Activated effector memory CD4-positive, alpha-beta T cell treated with Interleukin-2 at 50 U/mL for 16 hours (primary cell): ENCODE measurements at regions not wholly inside any gene's neighbourhood (a gene's known extent, or its start where the extent isn't known, plus 50 kb on each side); places are given as distances from the start of the nearest gene placed in this dataset.
"Not testable (repeated sequence)": the region's sequence is repeated elsewhere in the genome, so short reads cannot be mapped to it uniquely, and the experiment has no call there.

Source experiments
- DNase-seq: peaks from one replicate; pipeline ENCODE4 v3.0.0-alpha.2; 2020

DNA sequence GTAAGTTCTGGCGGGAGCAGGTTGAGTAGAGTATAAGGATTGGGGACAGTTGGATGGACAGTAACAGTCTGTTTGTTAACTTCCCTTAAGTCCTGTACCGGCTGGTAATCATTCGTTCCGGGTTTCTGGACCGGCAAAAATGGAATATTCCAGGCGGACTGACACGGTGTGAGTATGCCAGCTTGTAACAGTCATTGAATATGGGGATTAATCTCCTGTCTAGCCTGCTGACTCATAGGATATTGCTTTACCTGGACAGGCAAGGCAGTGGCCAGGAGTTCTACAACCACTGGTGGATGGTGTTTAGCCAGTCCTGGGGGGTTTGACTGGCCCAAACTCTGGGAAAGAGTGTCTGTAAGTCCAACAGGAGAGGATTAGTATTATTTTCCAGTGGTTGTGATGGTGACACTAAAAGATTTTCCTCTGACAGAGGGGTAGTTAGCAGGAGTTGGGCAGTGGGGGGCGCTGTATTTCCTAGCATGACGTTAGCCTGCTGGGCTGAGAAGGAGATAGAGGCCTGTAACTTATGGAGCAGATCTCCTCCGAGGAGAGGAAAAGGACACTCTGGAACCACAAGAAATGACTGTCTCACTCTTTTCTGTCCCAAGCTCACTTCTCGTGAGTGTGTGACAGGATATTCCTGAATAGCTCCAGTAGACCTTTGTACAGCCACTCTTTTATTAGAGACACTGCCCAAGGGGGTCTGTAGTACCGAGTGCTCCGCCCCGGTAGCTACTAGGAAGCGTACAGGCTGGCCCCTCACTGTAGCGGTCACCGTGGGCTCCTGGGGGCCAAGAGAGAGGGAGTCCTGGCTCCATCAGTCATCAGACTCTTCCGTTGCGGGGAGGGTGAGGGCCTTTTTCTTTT, 152.2 kb downstream of the TRIM27 start:
- DNase-seq, result no peak

DNA sequence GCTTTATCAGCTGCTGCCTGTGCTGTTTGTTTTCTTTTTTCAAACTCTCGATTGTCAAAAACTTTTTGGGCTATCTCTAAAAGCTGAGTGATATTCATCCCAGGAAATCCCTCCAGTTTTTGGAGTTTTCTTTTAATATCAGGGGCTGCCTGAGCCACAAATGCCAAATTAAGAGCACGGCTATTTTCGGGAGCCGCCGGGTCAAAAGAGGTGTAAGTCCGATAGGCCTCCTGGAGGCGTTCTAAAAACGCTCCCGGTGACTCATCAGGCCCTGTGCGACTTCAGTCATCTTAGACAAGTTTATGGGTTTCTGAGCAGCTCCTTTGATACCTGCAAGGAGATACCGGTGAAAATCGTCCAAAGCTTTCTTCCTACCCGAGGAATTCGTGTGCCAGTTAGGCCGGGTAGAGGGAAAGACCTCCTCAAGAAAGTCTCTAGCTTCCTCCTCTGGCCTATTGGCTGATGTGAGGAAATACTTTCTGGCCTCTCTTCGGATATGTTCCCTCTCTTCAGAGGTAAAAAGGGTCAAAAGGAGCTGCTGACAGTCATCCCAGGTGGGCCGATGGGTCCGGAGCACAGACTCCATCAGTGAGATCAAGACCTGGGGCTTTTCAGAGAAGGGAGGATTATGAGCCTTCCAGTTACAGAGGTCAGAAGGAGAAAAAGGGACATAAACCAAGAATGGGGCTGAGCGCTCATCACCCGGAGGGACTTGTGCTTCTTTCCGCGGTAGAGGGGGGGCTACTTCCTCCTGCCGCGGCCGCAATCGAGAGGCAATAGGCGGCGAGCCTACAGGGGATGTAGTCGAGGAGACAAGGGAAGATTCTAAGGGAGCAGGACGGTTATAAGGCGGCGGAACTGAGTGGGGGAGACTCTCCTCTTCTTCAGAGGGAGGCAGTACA, 151.1 kb downstream of the TRIM27 start:
- no peak for DNase-seq

DNA sequence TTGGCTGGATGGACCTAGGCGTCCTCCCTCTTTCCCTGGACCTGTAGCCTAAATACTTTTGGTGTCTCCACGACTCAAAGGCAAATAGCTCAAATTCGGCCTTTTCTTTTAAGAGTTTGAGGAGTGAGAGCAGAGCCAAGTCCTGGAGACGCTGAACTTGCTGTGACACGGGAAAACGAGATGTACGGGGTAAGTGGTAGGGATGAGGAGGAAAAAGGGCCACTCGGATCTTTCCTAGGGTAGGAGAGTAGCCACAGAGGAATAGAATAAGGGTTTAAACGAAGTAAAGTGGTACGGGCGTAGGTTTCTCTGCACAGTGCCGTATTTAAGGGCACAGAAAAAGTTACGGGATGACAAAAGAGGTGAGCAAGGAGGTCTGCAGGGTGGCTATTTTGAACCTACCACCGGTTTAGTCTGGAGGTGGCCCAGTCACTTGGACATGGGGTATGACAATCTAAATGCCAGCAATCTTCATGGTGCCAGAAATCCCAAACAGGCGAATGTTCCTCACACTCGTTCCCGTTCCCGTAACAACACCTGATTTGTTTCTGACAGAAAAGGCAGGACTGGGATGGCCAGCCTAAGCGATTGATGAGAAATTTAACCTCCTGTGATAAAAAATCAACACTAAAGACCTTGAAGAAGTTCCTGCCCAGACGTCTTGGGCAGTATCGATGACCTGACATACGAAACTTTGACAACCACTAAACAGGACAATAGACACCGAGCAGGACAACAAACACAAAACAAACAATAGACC, 149.3 kb downstream of the TRIM27 start:
- no peak for DNase-seq

DNA sequence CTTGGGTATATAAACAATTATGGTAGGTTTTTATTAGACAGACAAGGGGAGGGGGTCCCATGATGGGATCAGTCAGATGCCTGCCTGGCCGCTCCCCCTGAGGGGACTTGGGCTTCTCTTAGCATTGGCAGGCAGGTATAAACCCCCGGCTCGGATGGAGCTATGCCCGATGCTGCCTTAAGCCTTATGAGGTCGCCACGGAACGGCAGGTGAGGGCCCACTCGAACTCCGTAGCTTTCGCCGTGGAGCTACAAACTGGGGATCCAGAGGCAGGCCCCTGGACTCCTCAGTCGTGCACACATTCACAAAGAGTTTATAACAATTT, 148.8 kb downstream of the TRIM27 start:
- no peak for DNase-seq

DNA sequence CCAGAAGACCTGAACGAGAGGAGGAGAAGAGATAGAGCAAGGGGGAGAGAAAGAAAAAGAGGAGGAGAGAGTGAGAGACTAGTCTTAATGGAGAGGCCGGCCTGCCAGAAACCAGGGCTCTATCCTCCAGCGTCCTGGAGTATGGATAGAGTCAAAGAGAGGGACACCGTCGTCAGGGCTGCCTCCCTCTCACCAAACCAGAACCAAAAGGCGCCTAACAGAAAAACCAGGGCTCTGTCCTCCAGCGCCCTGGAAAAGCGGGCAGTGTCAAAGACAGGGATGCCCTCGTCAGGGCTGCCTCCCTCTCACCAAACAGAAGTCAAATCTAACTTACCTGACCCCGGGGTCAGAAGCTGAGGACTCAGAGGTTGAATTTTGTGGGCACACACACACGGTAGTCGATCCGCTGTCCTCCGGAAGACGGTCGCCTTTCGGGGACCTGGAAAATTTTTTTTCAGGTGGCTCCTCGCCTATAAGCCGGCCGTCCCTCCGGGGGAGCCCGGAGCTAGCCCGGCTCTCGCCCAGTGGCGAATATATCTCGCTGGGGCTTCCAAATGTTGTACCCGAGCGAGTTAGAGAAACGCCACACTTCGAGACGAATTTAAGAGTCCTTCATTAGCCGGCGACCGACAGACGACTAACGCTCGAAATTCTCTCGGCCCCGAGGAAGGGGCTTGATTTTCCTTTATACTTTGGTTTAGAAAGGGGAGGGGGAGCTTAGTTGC, 148.2 kb downstream of the TRIM27 start:
- no peak for DNase-seq

DNA sequence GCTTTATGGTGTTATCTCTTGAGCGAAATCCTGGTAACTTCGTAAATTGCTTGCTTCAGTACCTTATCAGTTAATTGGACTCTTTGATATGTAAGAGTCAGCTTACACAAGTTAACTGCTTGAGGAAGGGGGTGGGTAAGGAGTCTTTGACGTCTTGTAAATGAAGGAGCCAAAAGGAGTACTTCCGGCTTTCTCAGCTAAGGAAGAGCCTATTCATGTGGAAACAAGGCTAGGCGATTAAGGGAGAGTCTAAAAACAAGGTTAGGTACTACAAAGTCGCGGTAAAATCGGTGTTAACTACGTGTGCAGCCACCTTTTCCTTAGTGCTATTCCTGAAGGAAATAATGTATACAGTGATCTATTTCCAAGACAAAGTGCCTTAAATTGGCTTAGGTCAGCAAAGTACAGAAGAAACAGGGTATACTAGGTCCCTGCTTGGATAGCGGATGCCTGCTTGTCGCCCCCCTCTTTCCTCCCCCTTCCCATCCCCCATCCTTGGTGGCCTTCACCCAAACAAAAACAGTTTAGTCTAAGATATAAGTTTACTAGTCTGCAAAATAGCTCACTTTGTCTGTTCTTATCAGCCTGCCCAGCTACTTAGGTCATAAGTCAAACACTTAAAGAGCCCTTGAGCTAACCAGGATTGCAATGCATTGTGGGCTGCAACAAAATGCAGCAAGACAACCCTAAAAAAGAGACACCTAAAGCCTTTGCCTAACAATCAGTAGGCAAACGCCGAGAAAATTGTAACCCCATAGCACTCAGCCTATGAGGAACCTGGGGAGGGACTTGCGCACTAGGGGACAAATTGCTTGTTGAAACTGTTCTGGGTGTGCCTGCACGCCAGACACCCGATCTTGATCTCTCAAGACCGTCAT, 147.3 kb downstream of the TRIM27 start:
- no peak for DNase-seq

DNA sequence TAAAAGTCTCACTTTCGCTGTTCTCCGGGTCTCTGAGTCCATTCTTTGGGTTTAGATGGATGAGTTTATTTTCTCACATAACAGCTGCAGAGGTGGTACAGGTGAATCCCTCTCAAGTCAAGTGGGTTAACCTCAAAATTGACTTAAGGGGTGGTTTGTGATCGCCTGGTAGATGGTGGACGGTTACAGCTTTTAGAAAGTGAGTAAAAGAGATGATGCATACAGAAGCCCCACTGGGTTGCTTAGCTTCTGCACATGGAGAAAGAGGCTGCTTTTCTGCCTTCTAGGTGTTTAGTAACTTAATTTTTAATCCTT, 146.7 kb downstream of the TRIM27 start:
- DNase-seq, result no peak

DNA sequence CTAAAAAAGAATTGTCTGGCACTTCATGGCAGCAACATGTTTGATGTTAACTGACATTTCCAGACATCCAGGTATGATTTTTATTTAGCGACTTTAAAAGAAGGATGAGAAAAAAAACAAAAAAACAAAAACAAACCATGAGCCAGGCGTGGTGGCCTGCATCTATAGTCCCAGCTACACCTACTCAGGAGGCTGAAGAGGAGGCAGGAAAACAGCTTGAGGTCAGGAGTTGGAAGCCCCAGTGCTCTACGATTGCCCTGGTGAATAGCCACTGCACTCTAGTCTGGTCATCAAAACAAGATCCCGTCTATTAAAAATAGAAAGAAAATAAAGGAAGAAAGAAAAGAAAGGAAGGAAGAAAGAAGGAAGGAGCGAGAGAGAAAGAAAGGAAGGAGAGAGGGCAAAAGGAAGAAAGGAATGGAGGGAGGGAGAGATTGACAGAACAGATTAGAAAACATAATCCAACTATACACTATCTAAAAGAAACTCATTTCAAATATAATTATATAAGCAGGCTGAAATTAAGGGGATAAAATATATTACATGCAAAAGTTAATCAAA, 141.6 kb downstream of the TRIM27 start:
- no peak for DNase-seq

DNA sequence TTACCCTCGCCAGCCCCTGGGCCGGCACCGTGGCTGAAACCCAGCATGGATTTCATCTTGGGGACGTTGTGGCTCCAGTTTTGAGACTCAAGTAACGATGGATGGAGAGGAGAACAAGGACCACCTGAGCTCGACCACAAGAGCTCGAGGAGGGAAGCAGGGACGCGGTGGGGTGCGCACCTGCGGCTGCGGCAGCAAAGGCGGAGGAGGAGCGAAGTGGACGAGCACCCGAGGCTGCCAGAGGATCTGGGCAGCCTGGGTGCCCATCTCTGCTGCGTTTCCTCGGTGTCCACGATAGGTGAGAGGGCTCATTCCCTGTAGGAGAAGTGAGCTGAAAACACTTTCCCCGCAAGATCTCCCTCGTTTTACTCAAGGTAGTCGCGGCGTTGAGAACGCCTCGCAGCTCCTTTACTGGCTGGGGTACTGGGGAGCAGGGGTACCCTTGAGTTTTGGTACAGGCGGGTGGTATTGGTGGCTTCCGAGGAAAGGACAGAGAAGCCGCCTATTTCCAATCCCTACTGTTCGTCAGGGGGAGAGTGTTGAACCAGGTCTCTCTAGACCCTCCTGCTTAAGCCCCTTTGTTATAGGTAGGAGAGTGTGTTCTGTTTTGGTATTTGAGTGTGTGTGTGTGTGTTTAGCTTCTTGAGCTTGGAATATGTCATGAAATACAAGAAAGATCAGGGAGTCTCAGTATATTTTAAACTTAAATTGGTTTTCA, 137.7 kb downstream of the TRIM27 start:
- no peak for DNase-seq

DNA sequence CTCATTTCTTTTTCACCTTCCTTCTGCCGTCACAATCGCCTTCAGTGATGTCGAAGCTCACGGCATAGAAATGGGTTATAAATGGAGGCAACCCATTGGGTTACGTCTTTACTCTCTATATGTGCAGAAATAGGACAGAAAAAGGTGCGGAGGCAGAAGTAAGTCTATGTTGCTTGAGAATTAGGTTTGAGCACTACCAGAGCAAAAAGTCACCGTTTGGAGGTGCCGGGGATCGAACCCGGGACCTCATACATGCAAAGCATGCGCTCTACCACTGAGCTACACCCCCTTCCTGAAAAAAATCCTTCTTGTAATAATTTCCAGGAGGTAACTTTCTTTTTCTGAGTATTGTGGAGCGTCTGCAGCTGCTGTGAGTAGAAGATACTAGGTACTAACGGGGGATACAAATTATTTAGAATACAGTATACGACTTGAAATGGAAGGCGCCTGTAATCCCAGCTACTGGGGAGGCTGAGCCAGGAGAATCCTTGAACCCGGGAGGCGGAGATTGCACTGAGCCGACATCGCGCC, 134.2 kb downstream of the TRIM27 start:
- no peak for DNase-seq

DNA sequence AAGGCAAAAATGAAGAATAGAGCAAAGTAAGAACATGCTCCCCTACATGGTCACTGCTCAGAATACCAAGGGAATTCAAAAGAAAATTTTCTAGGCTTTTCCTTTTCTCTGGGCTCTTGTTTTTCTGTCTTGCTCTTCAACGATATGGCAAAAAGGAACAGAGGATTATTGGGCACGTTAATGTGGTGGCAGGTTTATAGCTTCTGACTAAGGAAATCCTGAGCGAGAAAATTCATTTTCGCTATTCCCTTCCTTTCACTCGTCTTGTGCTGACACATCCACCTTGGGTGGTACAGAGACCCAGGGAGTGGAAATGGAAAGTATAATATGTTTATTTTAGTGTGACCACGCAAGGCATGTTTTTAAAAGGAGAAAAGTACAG, 132.8 kb downstream of the TRIM27 start:
- DNase-seq, result no peak

DNA sequence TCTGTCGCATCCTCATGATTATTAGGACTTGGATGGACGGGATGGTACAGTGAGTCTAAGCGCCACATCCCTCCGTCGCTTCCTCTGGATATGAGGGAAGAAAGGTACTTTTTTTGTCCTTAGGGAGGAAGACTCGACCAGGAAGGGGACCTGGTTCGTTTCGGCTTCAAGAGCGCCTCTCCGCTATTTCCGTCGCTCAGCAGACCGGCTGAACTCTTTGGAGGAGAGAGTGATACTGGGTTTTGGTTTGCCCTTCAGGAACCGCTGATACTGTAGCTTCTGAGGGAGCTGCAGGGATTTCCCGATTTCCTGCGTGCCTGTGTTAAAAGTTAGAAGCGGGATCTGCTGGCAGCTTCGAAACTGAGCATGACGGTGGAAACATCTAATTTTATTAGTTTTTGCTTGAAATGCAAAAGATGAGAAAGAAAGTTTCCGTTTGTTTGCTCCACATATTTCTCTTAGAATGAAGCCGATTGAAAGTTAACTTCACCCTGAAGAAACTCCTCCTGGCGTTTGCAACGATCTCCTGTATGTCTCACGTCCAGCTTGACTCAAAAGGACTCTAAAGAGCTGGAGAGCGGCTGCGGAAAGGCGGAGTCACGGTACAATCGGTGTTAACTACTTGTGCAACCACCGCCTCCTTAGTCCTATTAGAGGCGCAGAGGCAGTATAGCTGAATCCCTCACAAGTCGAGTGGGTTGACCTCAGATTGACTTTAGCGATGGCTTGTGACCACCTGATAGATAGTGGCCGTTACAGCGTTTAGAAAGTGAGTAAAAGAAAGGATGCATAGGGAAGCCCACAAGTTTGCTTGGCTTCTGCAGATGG, 129.4 kb downstream of the TRIM27 start:
- no peak for DNase-seq

DNA sequence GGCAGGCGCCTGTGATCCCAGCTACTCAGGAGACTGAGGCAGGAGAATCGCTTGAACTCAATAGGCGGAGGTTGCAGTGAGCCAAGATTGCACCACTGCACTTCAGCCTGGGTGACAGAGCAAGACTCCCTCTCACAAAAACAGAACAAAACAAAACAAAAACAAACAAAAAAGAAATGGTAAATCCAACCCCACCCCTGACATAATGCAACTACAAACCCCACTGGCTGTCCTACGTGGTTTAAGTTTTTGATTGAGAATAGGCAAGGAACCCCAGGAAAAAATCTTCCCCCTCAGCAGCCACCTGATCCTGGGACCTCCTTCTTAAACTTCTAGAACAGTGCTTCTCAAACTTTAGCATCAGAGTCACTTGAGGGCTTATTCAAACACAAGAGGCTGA, 123.1 kb downstream of the TRIM27 start:
- DNase-seq, result not testable (repeated sequence)

DNA sequence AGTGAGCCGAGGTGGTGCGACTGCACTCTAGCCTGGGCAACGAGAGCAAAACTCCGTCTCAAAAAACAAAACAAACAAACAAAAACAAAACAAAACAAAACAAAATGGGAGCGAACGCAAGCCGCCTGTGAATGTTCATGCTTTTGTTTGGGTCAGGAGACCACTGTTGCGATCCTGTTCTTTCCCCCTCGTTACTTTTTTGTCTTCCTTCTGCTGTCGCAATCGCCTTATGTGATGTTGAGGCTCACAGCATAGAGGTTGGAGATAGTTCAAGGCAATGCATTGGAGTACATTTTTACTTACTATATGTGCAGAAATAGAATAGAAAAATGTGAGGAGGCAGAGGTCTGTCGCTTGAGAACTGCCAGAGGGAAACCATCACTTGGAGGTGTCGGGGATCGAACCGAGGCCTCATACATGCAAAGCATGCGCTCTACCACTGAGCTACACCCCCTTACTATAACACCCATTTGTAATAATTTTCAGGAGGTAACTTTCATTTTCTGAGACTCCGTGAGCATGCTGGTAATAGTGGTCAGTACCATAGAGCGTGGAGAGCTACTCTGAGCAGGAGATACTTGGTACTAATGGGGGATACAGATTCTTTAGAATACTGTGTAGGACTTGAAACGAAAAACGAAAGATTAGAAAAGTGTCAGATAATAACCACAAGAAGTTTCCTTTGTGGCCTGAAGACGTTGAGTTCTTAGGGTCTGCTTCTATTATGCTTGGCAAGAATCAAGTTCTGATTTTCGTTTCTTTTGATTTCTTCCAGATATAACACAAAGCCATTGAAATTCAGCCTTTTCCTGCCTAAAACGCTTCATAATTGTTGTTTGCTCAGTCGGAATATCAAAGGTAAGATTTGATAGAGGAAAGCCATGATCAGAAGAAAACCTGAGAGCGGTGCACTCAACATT, 121.1 kb downstream of the TRIM27 start:
- DNase-seq, result no peak

DNA sequence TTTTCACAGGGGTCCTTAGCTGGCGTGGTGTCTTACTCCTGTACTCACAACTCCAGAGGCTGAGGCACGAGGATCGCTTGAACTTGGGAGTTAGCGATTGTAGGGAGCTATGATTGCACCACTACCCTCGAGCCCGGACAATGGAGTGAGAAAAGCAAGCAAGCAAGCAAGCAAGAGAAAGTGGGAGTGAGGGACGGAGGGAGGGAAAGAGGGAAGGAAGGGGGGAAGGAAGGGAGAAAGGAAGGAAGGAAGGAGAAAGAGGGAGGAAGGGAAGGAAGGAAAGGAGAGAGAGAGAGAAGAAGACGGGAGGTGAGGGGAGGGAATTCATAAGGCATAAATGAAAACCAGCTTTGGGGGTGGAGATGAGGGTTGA, 120.5 kb downstream of the TRIM27 start:
- no peak for DNase-seq

DNA sequence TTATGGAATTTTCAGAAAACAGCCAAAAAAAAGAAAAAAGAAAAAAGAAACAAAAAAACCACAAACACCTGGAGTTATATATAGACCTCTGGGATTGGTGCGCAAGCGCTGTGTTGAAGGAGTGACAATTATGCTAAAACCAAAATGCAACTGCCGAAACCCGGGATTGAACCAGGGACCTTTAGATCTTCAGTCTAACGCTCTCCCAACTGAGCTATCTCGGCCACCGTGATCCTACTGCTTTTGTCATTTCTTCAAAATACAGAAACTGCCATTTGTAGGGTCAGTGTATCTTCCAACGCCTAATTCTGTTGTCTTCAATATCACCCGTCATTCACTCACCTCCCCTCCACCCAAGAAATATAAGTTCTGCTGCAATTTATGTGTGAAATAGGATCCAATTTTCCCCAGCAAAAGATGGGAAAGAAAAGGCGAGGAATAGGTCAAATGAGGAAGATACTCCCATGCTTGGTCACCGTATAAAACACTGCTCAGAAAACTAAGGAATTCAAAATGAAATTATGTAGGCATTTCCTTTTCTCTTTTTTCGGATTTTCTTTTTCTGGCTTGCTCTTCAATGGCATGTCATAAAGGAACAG, 116.0 kb downstream of the TRIM27 start:
- DNase-seq, result no peak

DNA sequence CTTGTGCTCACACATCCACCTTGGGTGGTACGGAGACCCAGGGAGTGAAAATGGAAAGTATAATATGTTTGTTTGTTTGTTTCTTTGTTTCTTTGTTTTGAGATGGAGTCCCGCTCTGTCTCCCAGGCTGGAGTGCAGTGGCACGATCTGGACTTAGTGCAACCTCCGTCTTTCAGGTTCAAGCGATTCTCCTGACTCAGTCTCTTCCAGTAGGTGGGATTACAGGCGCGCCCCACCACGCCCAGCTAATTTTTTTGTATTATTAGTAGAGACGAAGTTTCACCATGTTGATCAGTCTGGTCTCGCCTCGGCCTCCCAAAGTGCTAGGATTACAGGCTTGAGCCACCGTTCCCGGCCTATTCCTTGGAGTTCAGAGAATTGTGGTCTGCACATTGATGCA, 115.4 kb downstream of the TRIM27 start:
- no peak for DNase-seq
